IMR-90 (cell line): ENCODE measurements at regions not wholly inside any gene's neighbourhood (a gene's known extent, or its start where the extent isn't known, plus 50 kb on each side); places are given as distances from the start of the nearest gene placed in this dataset.

ENCODE experiments used
- ATAC-seq: fragments of 200-7000 bp; cut with Tn5 transposase; 2 replicates; pipeline ENCODE4 v1.9.1; 2020; ENCODE audit warnings: low read depth, mild to moderate bottlenecking, moderate library complexity
- BruUV-seq: library from RNA; stranded (reverse); fragments of 400-500 nt; replicated peaks from 2 replicates; lab custom pipeline; 2021; lab: Mats Ljungman, UMichigan
- CTCF ChIA-PET: fragments of 300-600 bp; formaldehyde crosslinking; extraction: SDS; loops from one replicate; lab custom pipeline; 2021; ENCODE audit warnings: antibody characterized with exemption; lab: Yijun Ruan, JAX
- POLR2A ChIA-PET: fragments of 300-600 bp; sonication (Branson Sonifier 250); formaldehyde crosslinking; loops from one replicate; lab custom pipeline; 2022; ENCODE audit warnings: antibody characterized with exemption; ENCODE audit not compliant: unreplicated experiment; lab: Charles Lee
- DNase-seq: peaks from one replicate; pipeline ENCODE4 v3.0.0; 2013
- H2AFZ ChIP-seq: replicated peaks from 2 replicates; pipeline ENCODE3; 2013; ENCODE audit warnings: low read length, mild to moderate bottlenecking; ENCODE audit not compliant: poor library complexity
- H2AK5ac ChIP-seq: 2 replicates; pipeline ENCODE4 v1.6.1; 2013; ENCODE audit warnings: low read depth, low read length, inconsistent platforms
- H2AK9ac ChIP-seq: replicated peaks from 2 replicates; pipeline ENCODE3; 2013; ENCODE audit warnings: mild to moderate bottlenecking, low read depth, low read length, moderate library complexity; ENCODE audit not compliant: poor library complexity
- H2BK120ac ChIP-seq: 2 replicates; pipeline ENCODE4 v1.6.1; 2013; ENCODE audit warnings: low read depth, low read length, inconsistent platforms
- H2BK15ac ChIP-seq: 3 replicates; pipeline ENCODE4 v1.6.1; 2013; ENCODE audit warnings: low read depth, low read length, inconsistent platforms
- H2BK20ac ChIP-seq: 2 replicates; pipeline ENCODE4 v1.6.1; 2013; ENCODE audit warnings: low read depth, mild to moderate bottlenecking, inconsistent platforms, low read length, moderate library complexity
- H2BK5ac ChIP-seq: 2 replicates; pipeline ENCODE4 v1.6.1; 2013; ENCODE audit warnings: mild to moderate bottlenecking, low read depth, low read length, inconsistent platforms; ENCODE audit not compliant: poor library complexity, severe bottlenecking
- H3K14ac ChIP-seq: replicated peaks from 2 replicates; pipeline ENCODE4 v1.6.1; 2013; ENCODE audit warnings: low read depth, low read length, inconsistent platforms
- H3K18ac ChIP-seq: 2 replicates; pipeline ENCODE4 v1.6.1; 2013; ENCODE audit warnings: low read depth, low read length, control low read depth
- H3K23ac ChIP-seq: 2 replicates; pipeline ENCODE4 v1.6.1; 2013; ENCODE audit warnings: low read depth, low read length, inconsistent platforms
- H3K27ac ChIP-seq: 2 replicates; pipeline ENCODE4 v1.5.1; 2013; ENCODE audit warnings: mild to moderate bottlenecking, control low read depth, low read length; ENCODE audit not compliant: insufficient read depth
- H3K27me3 ChIP-seq: 2 replicates; pipeline ENCODE4 v1.6.1; 2013; ENCODE audit warnings: low read length; ENCODE audit not compliant: control insufficient read depth, insufficient read depth
- H3K36me3 ChIP-seq: 2 replicates; pipeline ENCODE4 v1.6.1; 2013; ENCODE audit warnings: low read length, mixed read lengths; ENCODE audit not compliant: control insufficient read depth, insufficient read depth
- H3K4ac ChIP-seq: 2 replicates; pipeline ENCODE4 v1.6.1; 2013; ENCODE audit warnings: low read depth, low read length, inconsistent platforms
- H3K4me1 ChIP-seq: 2 replicates; pipeline ENCODE4 v1.6.1; 2013; ENCODE audit warnings: low read length, mixed read lengths; ENCODE audit not compliant: control insufficient read depth, insufficient read depth
- H3K4me2 ChIP-seq: 2 replicates; pipeline ENCODE4 v1.6.1; 2013; ENCODE audit warnings: low read depth, mild to moderate bottlenecking, control low read depth, low read length, moderate library complexity
- H3K4me3 ChIP-seq: 2 replicates; pipeline ENCODE4 v1.5.1; 2013; ENCODE audit warnings: low read depth, mild to moderate bottlenecking, control low read depth, low read length, moderate library complexity; ENCODE audit not compliant: insufficient read depth
- H3K56ac ChIP-seq: 2 replicates; pipeline ENCODE4 v1.6.1; 2013; ENCODE audit warnings: low read length, inconsistent platforms; ENCODE audit not compliant: insufficient read depth; ENCODE audit errors: extremely low read depth
- H3K79me1 ChIP-seq, 2 experiments: 2 replicates each; pipeline ENCODE4 v1.6.1; 2013; ENCODE audit warnings: low read length in 2 of 2, inconsistent platforms in 1 of 2, low read depth in 1 of 2
- H3K9ac ChIP-seq: 2 replicates; pipeline ENCODE4 v1.6.1; 2013; ENCODE audit warnings: low read depth, low read length, control low read depth
- H3K9me1 ChIP-seq: 2 replicates; pipeline ENCODE4 v1.6.1; 2013; ENCODE audit warnings: low read length, inconsistent platforms; ENCODE audit not compliant: insufficient read depth
- H3K9me3 ChIP-seq: 2 replicates; pipeline ENCODE4 v1.6.1; 2013; ENCODE audit warnings: low read length; ENCODE audit not compliant: control insufficient read depth, insufficient read depth
- H4K20me1 ChIP-seq: 2 replicates; pipeline ENCODE4 v1.6.1; 2013; ENCODE audit warnings: low read length, inconsistent platforms; ENCODE audit not compliant: insufficient read depth
- H4K5ac ChIP-seq: 2 replicates; pipeline ENCODE4 v1.6.1; 2013; ENCODE audit warnings: mild to moderate bottlenecking, low read depth, low read length, control low read depth
- H4K8ac ChIP-seq, 2 experiments: 2 replicates each; pipeline ENCODE4 v1.6.1; 2013; ENCODE audit warnings: low read depth in 2 of 2, low read length in 2 of 2, control low read depth in 1 of 2, inconsistent platforms in 1 of 2
- H4K91ac ChIP-seq: 2 replicates; pipeline ENCODE4 v1.6.1; 2013; ENCODE audit warnings: low read depth, low read length, inconsistent platforms; ENCODE audit not compliant: insufficient read depth
- CEBPB ChIP-seq: IDR thresholded peaks from 2 replicates; pipeline ENCODE4 v1.6.1; 2012; ENCODE audit warnings: low read depth, low read length, improper control_type of control experiment
- ELK1 ChIP-seq: fragments of 150-350 bp; IDR thresholded peaks from 2 replicates; pipeline ENCODE4 v1.6.1; 2016; ENCODE audit warnings: low read depth, mild to moderate bottlenecking, low read length, moderate library complexity, borderline replicate concordance
- MAZ ChIP-seq: IDR thresholded peaks from 2 replicates; pipeline ENCODE4 v1.6.1; 2012; ENCODE audit warnings: low read depth, mild to moderate bottlenecking, low read length, improper control_type of control experiment, moderate library complexity, borderline replicate concordance
- MXI1 ChIP-seq: IDR thresholded peaks from 2 replicates; pipeline ENCODE4 v1.6.1; 2012; ENCODE audit warnings: low read depth, mild to moderate bottlenecking, low read length, moderate library complexity, borderline replicate concordance
- RCOR1 ChIP-seq: IDR thresholded peaks from 2 replicates; pipeline ENCODE4 v1.6.1; 2012; ENCODE audit warnings: mild to moderate bottlenecking, low read length, improper control_type of control experiment; ENCODE audit not compliant: insufficient replicate concordance
- RFX5 ChIP-seq: IDR thresholded peaks from 2 replicates; pipeline ENCODE4 v1.8.0; 2012; ENCODE audit warnings: low read depth, mild to moderate bottlenecking, low read length, moderate library complexity
- SMC3 ChIP-seq: fragments of 150-350 bp; IDR thresholded peaks from 2 replicates; pipeline ENCODE4 v1.6.1; 2016; ENCODE audit warnings: low read depth, mild to moderate bottlenecking, antibody characterized with exemption, low read length, moderate library complexity
- WGBS, 2 experiments: methylation state at CpG; one replicate each; pipeline versions ENCODE4 v1.1.5 to v1.1.7; 2013; ENCODE audit warnings: missing lambda C conversion rate in 2 of 2; ENCODE audit not compliant: insufficient read length in 1 of 2; ENCODE audit errors: extremely low coverage in 2 of 2; 5-methylcytosine and 5-hydroxymethylcytosine counted together
- dilution Hi-C: fragments of 300-500 bp; cut with HindIII; formaldehyde crosslinking; loops from one replicate; pipeline ENCODE4 v1.14.3; 2018; ENCODE audit warnings: low sequenced_read_pairs; ENCODE audit not compliant: unreplicated experiment
- in situ Hi-C: fragments of 300-500 bp; cut with MboI; formaldehyde crosslinking; loops from 3 replicates; pipeline ENCODE4 v1.14.3; 2019; ENCODE audit warnings: low sequenced_read_pairs, inconsistent platforms, mixed read lengths
- intact Hi-C: fragments of 100-400 bp; cut with micrococcal nuclease; formaldehyde crosslinking; loops from 2 replicates; pipeline ENCODE4 v1.10.0; 2022

DNA sequence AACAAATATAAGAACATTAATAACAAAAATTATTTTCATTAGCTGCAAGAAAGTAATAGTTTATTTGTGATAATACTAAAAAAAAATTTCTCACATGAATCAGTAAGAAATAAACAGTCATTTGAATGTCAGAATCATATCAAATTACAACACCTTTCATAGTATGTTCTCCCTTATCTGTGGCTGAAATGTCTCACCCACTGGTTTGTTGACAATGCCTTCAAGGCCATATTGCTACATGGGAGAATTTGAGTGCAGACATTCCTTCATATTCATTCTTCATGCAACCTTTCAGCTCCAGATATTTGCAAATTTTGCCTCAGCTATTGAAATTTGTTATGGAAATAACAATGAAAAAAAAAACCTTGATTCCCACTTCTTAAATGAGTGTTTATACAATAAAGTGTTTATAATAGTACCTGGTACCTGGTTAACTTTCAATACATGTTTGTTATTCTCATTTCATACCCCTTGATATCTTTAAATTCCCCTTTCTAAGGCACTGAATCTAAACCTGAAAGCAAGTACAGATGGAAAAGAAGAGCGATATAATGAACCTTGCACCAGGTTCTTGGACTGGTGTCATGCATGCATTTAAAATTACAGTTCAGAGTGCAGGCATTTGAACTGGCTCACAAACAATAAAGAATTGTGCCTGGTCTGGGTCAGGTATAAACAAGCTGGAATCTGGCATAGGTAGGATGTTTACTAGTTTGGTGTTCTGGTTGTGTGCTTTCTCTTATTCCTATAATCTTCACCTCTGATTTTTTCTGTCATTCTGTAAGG lies 242.2 kb upstream of the ADGRL2 start:
- intact Hi-C loops (no loop called here), in situ Hi-C loops (loop anchor here (10.0 kb wide), 1 partner anchor 196 kb away; no protein-coding TSS in a partner anchor), dilution Hi-C loops (no loop called here)
- ChIA-PET CTCF (interaction anchor here (0.6 to 1.7 kb wide), 2 partner anchors 9 to 199 kb away, joined by 3 to 4 read pairs; no protein-coding TSS in a partner anchor), POLR2A (no interaction called here)
- no peak overlapping the region for H4K8ac ChIP-seq
- H4K91ac ChIP-seq: no peak overlapping the region
- H3K56ac ChIP-seq: no peak overlapping the region
- no peaks in the 10 kb centered on the region for H3K79me1 ChIP-seq
- H2BK20ac ChIP-seq: no peak overlapping the region
- H2BK15ac ChIP-seq: no peak overlapping the region
- no peak overlapping the region for H3K18ac ChIP-seq
- no peak overlapping the region for H3K27ac ChIP-seq
- H2BK120ac ChIP-seq: no peak overlapping the region
- H3K23ac ChIP-seq: no peak overlapping the region
- no peak overlapping the region for H3K4me2 ChIP-seq
- no peak overlapping the region for H3K4ac ChIP-seq
- no peaks in the 10 kb centered on the region for H3K9me3 ChIP-seq
- DNase-seq: no peak
- TF ChIP-seq MAZ: no peak
- no peak for TF ChIP-seq ELK1
- TF ChIP-seq CEBPB: no peak
- TF ChIP-seq SMC3: no peak
- TF ChIP-seq RFX5: no peak
- no peak for TF ChIP-seq RCOR1
- TF ChIP-seq MXI1: no peak
- H3K36me3 ChIP-seq: no peaks in the 10 kb centered on the region
- H3K4me1 ChIP-seq: no peaks in the 10 kb centered on the region
- no TSS peak for BruUV-seq
- no peak overlapping the region for H2AK9ac ChIP-seq
- H3K27me3 ChIP-seq: no peaks in the 10 kb centered on the region
- H3K4me3 ChIP-seq: no peak overlapping the region
- WGBS, 2 experiments: no CpG with 5 or more reads among the region's 1 CpG
- no peak overlapping the region for H2AK5ac ChIP-seq
- no peak overlapping the region for H4K5ac ChIP-seq
- no peak overlapping the region for H3K14ac ChIP-seq
- H3K9ac ChIP-seq: no peak overlapping the region
- no peak overlapping the region for H2AFZ ChIP-seq
- H4K20me1 ChIP-seq: no peaks in the 10 kb centered on the region
- no peak overlapping the region for H2BK5ac ChIP-seq
- ATAC-seq: no peak
- no peaks in the 10 kb centered on the region for H3K9me1 ChIP-seq
